Hepatocyte (in vitro differentiated cells): ENCODE measurements at regions not wholly inside any gene's neighbourhood (a gene's known extent, or its start where the extent isn't known, plus 50 kb on each side); places are given as distances from the start of the nearest gene placed in this dataset.
A peak's percentile ranks its signal among the peaks of the same experiment; 100 is the strongest.
"Not testable (repeated sequence)": the region's sequence is repeated elsewhere in the genome, so short reads cannot be mapped to it uniquely, and the experiment has no call there.

Experiments used
- DNase-seq: peaks from one replicate; pipeline ENCODE4 v3.0.0-alpha.2; 2016; ENCODE audit warnings: low spot score
- H2AFZ ChIP-seq: fragments of 200-600 bp; sonication (generic); 2 replicates; pipeline ENCODE4 v1.6.0; 2016; ENCODE audit warnings: antibody characterized with exemption, mild to moderate bottlenecking
- H3K27ac ChIP-seq: fragments of 200-600 bp; sonication (generic); 2 replicates; pipeline ENCODE4 v1.5.1; 2016; ENCODE audit warnings: mild to moderate bottlenecking
- H3K27me3 ChIP-seq: fragments of 200-600 bp; sonication (generic); 2 replicates; pipeline ENCODE4 v1.6.1; 2016
- H3K36me3 ChIP-seq: fragments of 200-600 bp; sonication (generic); replicated peaks from 2 replicates; pipeline ENCODE4 v1.5.1; 2016; ENCODE audit warnings: low read depth; ENCODE audit not compliant: insufficient read depth
- H3K4me1 ChIP-seq: fragments of 200-600 bp; sonication (generic); 2 replicates; pipeline ENCODE4 v1.5.1; 2016; ENCODE audit warnings: mild to moderate bottlenecking, moderate library complexity; ENCODE audit not compliant: insufficient read depth
- H3K4me2 ChIP-seq: fragments of 200-600 bp; sonication (generic); 2 replicates; pipeline ENCODE4 v1.6.0; 2016
- H3K4me3 ChIP-seq: fragments of 200-600 bp; sonication (generic); 2 replicates; pipeline ENCODE4 v1.5.1; 2016; ENCODE audit warnings: mild to moderate bottlenecking
- H3K79me2 ChIP-seq: fragments of 200-600 bp; sonication (generic); 2 replicates; pipeline ENCODE4 v1.6.0; 2017; ENCODE audit warnings: mild to moderate bottlenecking
- H3K9me2 ChIP-seq: fragments of 200-600 bp; sonication (generic); replicated peaks from 2 replicates; pipeline ENCODE4 v1.6.0; 2017; ENCODE audit warnings: mild to moderate bottlenecking; ENCODE audit not compliant: insufficient read depth
- H3K9me3 ChIP-seq: fragments of 200-600 bp; sonication (generic); 2 replicates; pipeline ENCODE4 v1.5.1; 2016; ENCODE audit warnings: low read depth, mild to moderate bottlenecking
- H4K20me1 ChIP-seq: fragments of 200-600 bp; sonication (generic); 2 replicates; pipeline ENCODE4 v1.6.0; 2016; ENCODE audit warnings: mild to moderate bottlenecking; ENCODE audit not compliant: insufficient read depth, poor library complexity, severe bottlenecking
- EZH2 ChIP-seq: fragments of 200-600 bp; sonication (generic); IDR thresholded peaks from 2 replicates; pipeline ENCODE4 v1.6.1; 2016; ENCODE audit warnings: antibody characterized with exemption, mild to moderate bottlenecking, borderline replicate concordance
- EZH2phosphoT487 ChIP-seq: fragments of 200-600 bp; sonication (generic); IDR thresholded peaks from one replicate; pipeline ENCODE4 v1.6.1; 2018; ENCODE audit warnings: antibody characterized with exemption, mild to moderate bottlenecking, low read depth, moderate library complexity; ENCODE audit not compliant: unreplicated experiment, severe bottlenecking
- WGBS: methylation state at CpG from one replicate; pipeline ENCODE4 v1.1.6; 2016; ENCODE audit warnings: low lambda C conversion rate; ENCODE audit errors: missing lambda C conversion rate; 5-methylcytosine and 5-hydroxymethylcytosine counted together
- TF ChIP-seq, protein P1 (sequence below): fragments of 200-600 bp; sonication (generic); IDR thresholded peaks from 2 replicates; pipeline ENCODE4 v1.5.1; 2016; ENCODE audit warnings: antibody characterized with exemption, mild to moderate bottlenecking; ENCODE audit not compliant: poor library complexity

DNA sequence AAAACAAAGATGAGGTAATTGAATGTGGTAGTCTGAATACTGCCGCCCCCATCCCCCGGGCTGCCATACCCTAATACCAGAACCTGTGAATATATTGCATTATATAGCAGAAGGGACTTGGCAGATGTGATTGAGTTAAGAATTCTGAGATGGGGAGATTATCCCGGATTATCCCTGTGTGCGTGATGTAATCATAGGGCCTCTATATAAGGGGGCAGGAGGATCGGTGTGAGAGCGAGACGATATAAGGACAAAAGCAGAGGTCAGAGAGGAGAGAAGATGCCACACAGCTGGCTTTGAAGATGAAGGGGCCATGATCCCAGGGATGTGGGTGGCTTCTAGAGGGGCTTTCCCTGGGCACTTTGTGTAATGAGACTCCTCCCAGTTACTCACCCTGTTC lies 101.7 kb upstream of the TLE1 start:
- no peaks in the 10 kb centered on the region for H4K20me1 ChIP-seq
- H3K27me3 ChIP-seq: no peaks in the 10 kb centered on the region
- no peak for DNase-seq
- WGBS: 90% methylated on average over 7 of the region's 7 CpGs
- H3K79me2 ChIP-seq: no peaks in the 10 kb centered on the region
- TF ChIP-seq EZH2phosphoT487: no peak
- TF ChIP-seq EZH2: no peak
- TF ChIP-seq, protein P1, sequence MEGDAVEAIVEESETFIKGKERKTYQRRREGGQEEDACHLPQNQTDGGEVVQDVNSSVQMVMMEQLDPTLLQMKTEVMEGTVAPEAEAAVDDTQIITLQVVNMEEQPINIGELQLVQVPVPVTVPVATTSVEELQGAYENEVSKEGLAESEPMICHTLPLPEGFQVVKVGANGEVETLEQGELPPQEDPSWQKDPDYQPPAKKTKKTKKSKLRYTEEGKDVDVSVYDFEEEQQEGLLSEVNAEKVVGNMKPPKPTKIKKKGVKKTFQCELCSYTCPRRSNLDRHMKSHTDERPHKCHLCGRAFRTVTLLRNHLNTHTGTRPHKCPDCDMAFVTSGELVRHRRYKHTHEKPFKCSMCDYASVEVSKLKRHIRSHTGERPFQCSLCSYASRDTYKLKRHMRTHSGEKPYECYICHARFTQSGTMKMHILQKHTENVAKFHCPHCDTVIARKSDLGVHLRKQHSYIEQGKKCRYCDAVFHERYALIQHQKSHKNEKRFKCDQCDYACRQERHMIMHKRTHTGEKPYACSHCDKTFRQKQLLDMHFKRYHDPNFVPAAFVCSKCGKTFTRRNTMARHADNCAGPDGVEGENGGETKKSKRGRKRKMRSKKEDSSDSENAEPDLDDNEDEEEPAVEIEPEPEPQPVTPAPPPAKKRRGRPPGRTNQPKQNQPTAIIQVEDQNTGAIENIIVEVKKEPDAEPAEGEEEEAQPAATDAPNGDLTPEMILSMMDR: no peak
- H3K4me3 ChIP-seq: no peak overlapping the region
- H3K36me3 ChIP-seq: no peaks in the 10 kb centered on the region
- H3K4me1 ChIP-seq: peaks cover 24% of the 10 kb centered on the region
- no peaks in the 10 kb centered on the region for H3K9me2 ChIP-seq
- no peak overlapping the region for H2AFZ ChIP-seq
- no peak overlapping the region for H3K4me2 ChIP-seq
- H3K9me3 ChIP-seq: no peaks in the 10 kb centered on the region
- H3K27ac ChIP-seq: no peak overlapping the region

DNA sequence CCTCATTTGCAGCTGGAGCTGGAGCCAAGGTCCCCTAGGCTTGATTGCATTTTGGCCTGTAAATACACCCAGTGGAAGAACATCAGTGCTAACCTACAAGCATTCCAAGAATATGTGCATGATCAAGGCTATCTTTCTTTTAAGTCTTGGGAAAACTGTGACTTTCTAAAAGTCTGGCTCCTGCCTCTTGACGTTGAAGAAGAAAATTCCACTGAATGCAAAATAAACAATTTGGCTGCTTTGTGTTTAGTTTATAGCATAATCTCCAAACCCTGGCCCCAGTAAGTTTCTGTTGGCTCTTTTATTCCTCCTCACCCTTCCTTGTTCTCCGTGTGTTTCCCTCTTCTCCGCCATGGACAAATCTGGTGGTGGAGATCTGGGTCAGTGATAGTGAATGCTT lies 109.3 kb upstream of the TLE1 start:
- no peak overlapping the region for H3K4me2 ChIP-seq
- WGBS: 59% methylated on average over 3 of the region's 3 CpGs
- H3K4me1 ChIP-seq: no peaks in the 10 kb centered on the region
- no peak overlapping the region for H3K4me3 ChIP-seq
- no peak for DNase-seq
- peak overlapping the region; percentile 10 for H2AFZ ChIP-seq
- H3K36me3 ChIP-seq: no peaks in the 10 kb centered on the region
- no peak overlapping the region for H3K27ac ChIP-seq
- TF ChIP-seq, protein P1: no peak
- TF ChIP-seq EZH2phosphoT487 (no peak), EZH2 (no peak)
- no peaks in the 10 kb centered on the region for H4K20me1 ChIP-seq
- H3K79me2 ChIP-seq: no peaks in the 10 kb centered on the region
- no peaks in the 10 kb centered on the region for H3K27me3 ChIP-seq
- no peaks in the 10 kb centered on the region for H3K9me2 ChIP-seq
- no peaks in the 10 kb centered on the region for H3K9me3 ChIP-seq

DNA sequence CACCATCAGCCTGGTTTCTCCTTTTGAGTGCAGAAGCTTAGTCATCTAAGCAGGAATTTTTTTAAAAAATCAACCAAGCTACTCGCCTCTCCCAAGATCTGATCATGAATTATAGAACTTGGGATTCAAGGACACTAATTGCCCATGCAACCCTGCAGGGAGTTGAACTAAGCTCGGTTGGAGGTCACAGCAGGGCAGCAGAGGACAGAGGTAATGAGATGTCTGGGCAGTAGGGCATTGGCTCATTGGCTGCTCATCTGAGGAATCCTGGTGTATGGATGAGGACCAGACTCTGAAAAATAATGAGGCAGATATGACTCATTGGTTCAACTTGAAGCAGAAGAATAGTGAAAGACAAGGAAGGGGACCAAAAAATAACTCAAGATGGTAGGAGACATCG lies 111.8 kb upstream of the TLE1 start:
- H3K4me3 ChIP-seq: no peak overlapping the region
- no peak for DNase-seq
- H3K36me3 ChIP-seq: no peaks in the 10 kb centered on the region
- no peaks in the 10 kb centered on the region for H3K4me1 ChIP-seq
- no peaks in the 10 kb centered on the region for H3K27me3 ChIP-seq
- H3K27ac ChIP-seq: no peak overlapping the region
- H3K9me3 ChIP-seq: no peaks in the 10 kb centered on the region
- H3K4me2 ChIP-seq: no peak overlapping the region
- H4K20me1 ChIP-seq: no peaks in the 10 kb centered on the region
- no peaks in the 10 kb centered on the region for H3K79me2 ChIP-seq
- H3K9me2 ChIP-seq: no peaks in the 10 kb centered on the region
- no peak overlapping the region for H2AFZ ChIP-seq
- 79% methylated on average over 3 of the region's 3 CpGs for WGBS
- TF ChIP-seq EZH2 (no peak), EZH2phosphoT487 (no peak)
- TF ChIP-seq, protein P1: no peak

DNA sequence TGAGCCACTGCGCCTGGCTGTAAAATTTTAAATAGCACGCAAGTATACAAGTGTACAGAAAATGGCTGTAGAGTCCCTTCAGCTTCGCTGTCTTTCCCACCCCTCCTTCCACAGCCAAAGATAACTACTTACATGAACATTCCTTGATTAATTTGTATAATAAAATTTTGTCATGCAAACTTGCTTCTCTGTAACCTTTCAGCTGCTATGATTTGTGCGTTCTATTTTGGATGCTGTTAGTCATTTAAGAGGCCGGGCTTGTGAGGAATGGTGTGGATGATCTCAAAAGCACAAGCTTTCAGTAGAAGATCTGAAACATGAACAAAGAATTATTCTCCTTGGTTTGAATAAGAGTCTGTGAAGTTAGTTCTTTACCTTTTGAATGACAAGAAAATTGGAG lies 115.0 kb upstream of the TLE1 start:
- Histone ChIP-seq H3K4me2 (no peak overlapping the region), H3K27me3 (no peaks in the 10 kb centered on the region), H4K20me1 (no peaks in the 10 kb centered on the region), H3K27ac (no peak overlapping the region), H3K4me1 (no peaks in the 10 kb centered on the region), H3K79me2 (no peaks in the 10 kb centered on the region), H3K9me2 (no peaks in the 10 kb centered on the region), H3K9me3 (no peaks in the 10 kb centered on the region), H3K36me3 (no peaks in the 10 kb centered on the region), H3K4me3 (no peak overlapping the region), H2AFZ (no peak overlapping the region)
- no peak for DNase-seq
- 89% methylated on average over 5 of the region's 5 CpGs for WGBS
- TF ChIP-seq EZH2 (no peak), EZH2phosphoT487 (no peak)
- TF ChIP-seq, protein P1: no peak

DNA sequence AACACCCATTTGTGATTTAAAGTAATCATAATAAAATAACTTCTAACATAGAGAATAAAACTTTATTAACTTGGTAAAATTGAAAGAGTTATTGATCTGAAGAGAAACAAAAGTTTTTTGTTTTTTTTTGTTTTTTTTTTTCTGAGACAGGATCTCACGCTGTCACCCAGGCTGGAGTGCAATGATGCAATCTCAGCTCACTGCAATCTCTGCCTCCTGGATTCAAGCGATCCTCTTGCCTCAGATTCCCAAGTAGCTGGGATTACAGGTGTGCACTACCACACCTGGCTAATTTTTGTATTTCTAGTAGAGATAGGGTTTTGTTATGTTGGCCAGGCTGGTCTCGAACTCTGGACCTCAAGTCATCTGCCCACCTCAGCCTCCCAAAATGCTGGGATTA lies 116.5 kb upstream of the SPATA31D4 start:
- H3K36me3 ChIP-seq, DNase-seq, H3K4me3 ChIP-seq, H3K4me2 ChIP-seq, H2AFZ ChIP-seq, H3K27ac ChIP-seq, H4K20me1 ChIP-seq, H3K27me3 ChIP-seq, H3K9me3 ChIP-seq, H3K79me2 ChIP-seq, H3K9me2 ChIP-seq: not testable (repeated sequence)
- 95% methylated on average over 3 of the region's 3 CpGs for WGBS
- peaks cover 20% of the 10 kb centered on the region for H3K4me1 ChIP-seq
